SK-N-SH treated with all-trans-retinoic acid at 6 μM for 48 hours (cell line): ENCODE measurements at regions not wholly inside any gene's neighbourhood (a gene's known extent, or its start where the extent isn't known, plus 50 kb on each side); places are given as distances from the start of the nearest gene placed in this dataset.

Experiments
- ATAC-seq: fragments of 200-7000 bp; cut with Tn5 transposase; 3 replicates; pipeline ENCODE4 v1.9.1; 2020; ENCODE audit warnings: mild to moderate bottlenecking, moderate library complexity
- ARNTL ChIP-seq: fragments of 450-650 bp; formaldehyde crosslinking; IDR thresholded peaks from 2 replicates; pipeline ENCODE4 v1.5.0; 2020; ENCODE audit warnings: low read depth, mild to moderate bottlenecking, moderate library complexity, borderline replicate concordance
- BACH2 ChIP-seq: fragments of 250-450 bp; sonication (Bioruptor Pico); IDR thresholded peaks from 2 replicates; pipeline ENCODE4 v1.9.0; 2021; ENCODE audit warnings: mild to moderate bottlenecking, borderline replicate concordance
- CREB5 ChIP-seq: fragments of 250-450 bp; sonication (Bioruptor Pico); IDR thresholded peaks from 2 replicates; pipeline ENCODE4 v1.5.1; 2020; ENCODE audit warnings: low read depth, mild to moderate bottlenecking, moderate library complexity
- CSDC2 ChIP-seq: fragments of 250-450 bp; sonication (Bioruptor Pico); IDR thresholded peaks from 2 replicates; pipeline ENCODE4 v1.5.0; 2020; ENCODE audit warnings: mild to moderate bottlenecking, moderate library complexity
- CSRNP3 ChIP-seq: fragments of 250-450 bp; sonication (Bioruptor Pico); IDR thresholded peaks from 2 replicates; pipeline ENCODE4 v1.5.1; 2021; ENCODE audit warnings: mild to moderate bottlenecking, moderate library complexity
- ESRRG ChIP-seq: fragments of 250-450 bp; sonication (Bioruptor Pico); IDR thresholded peaks from 2 replicates; pipeline ENCODE4 v1.6.1; 2021; ENCODE audit warnings: mild to moderate bottlenecking
- GLIS3 ChIP-seq: fragments of 250-450 bp; sonication (Bioruptor Pico); IDR thresholded peaks from 2 replicates; pipeline ENCODE4 v1.5.0; 2020; ENCODE audit warnings: mild to moderate bottlenecking, moderate library complexity
- ISL1 ChIP-seq: fragments of 250-450 bp; sonication (Bioruptor Pico); IDR thresholded peaks from 2 replicates; pipeline ENCODE4 v2.1.2; 2022; ENCODE audit warnings: mild to moderate bottlenecking, moderate library complexity
- OSR1 ChIP-seq: fragments of 250-450 bp; sonication (Bioruptor Pico); IDR thresholded peaks from 2 replicates; pipeline ENCODE4 v1.8.0; 2022; ENCODE audit warnings: moderate library complexity, mild to moderate bottlenecking, inconsistent platforms
- POU6F1 ChIP-seq: fragments of 250-450 bp; sonication (Bioruptor Pico); IDR thresholded peaks from 2 replicates; pipeline ENCODE4 v1.8.0; 2021; ENCODE audit warnings: low read depth, mild to moderate bottlenecking, moderate library complexity, borderline replicate concordance
- PPARA ChIP-seq: fragments of 250-450 bp; sonication (Bioruptor Pico); IDR thresholded peaks from 2 replicates; pipeline ENCODE4 v1.5.0; 2020; ENCODE audit warnings: mild to moderate bottlenecking, borderline replicate concordance
- RARB ChIP-seq: fragments of 250-450 bp; sonication (Bioruptor Pico); IDR thresholded peaks from 2 replicates; pipeline ENCODE4 v1.8.0; 2021; ENCODE audit warnings: mild to moderate bottlenecking, moderate library complexity
- TCF4 ChIP-seq: fragments of 250-450 bp; sonication (Bioruptor Pico); IDR thresholded peaks from 2 replicates; pipeline ENCODE4 v1.8.0; 2021; ENCODE audit warnings: mild to moderate bottlenecking, moderate library complexity, borderline replicate concordance
- TSHZ2 ChIP-seq: fragments of 250-450 bp; sonication (Bioruptor Pico); IDR thresholded peaks from 2 replicates; pipeline ENCODE4 v1.5.0; 2020; ENCODE audit warnings: mild to moderate bottlenecking, moderate library complexity
- ZC3H10 ChIP-seq: fragments of 250-450 bp; sonication (Bioruptor Pico); IDR thresholded peaks from 2 replicates; pipeline ENCODE4 v1.5.1; 2021; ENCODE audit warnings: mild to moderate bottlenecking, moderate library complexity
- ZFP3 ChIP-seq: fragments of 250-450 bp; sonication (Bioruptor Pico); IDR thresholded peaks from 2 replicates; pipeline ENCODE4 v1.5.0; 2020; ENCODE audit warnings: mild to moderate bottlenecking, moderate library complexity
- ZFP30 ChIP-seq: fragments of 450-650 bp; formaldehyde crosslinking; IDR thresholded peaks from 2 replicates; pipeline ENCODE4 v1.5.0; 2022; ENCODE audit warnings: mild to moderate bottlenecking, moderate library complexity
- ZNF565 ChIP-seq: fragments of 450-650 bp; formaldehyde crosslinking; conservative IDR thresholded peaks from 2 replicates; pipeline ENCODE4 v1.5.0; 2020; ENCODE audit warnings: low read depth, mild to moderate bottlenecking, moderate library complexity
- ZNF70 ChIP-seq: fragments of 450-650 bp; formaldehyde crosslinking; IDR thresholded peaks from 2 replicates; pipeline ENCODE4 v1.5.0; 2020; ENCODE audit warnings: mild to moderate bottlenecking, moderate library complexity
- ZNF8 ChIP-seq: fragments of 450-650 bp; formaldehyde crosslinking; IDR thresholded peaks from 2 replicates; pipeline ENCODE4 v1.5.0; 2020; ENCODE audit warnings: mild to moderate bottlenecking, moderate library complexity

- TF ChIP-seq ESRRG (no peak), PPARA (CRISPR knock-in tag) (no peak), ZFP30 (CRISPR knock-in tag) (no peak), ARNTL (no peak), CSRNP3 (CRISPR knock-in tag) (no peak), ZNF70 (no peak), TSHZ2 (CRISPR knock-in tag) (no peak), POU6F1 (CRISPR knock-in tag) (no peak), ZFP3 (CRISPR knock-in tag) (no peak), TCF4 (CRISPR knock-in tag) (no peak), ISL1 (no peak), GLIS3 (CRISPR knock-in tag) (no peak), RARB (CRISPR knock-in tag) (no peak), ZC3H10 (CRISPR knock-in tag) (no peak), CREB5 (no peak)
- no peak for ATAC-seq
These were observed 251.1 kb downstream of the CNTN3 start for GRCh38 chr3:74363346-74363745.

GRCh38 chr3:74360406-74360805 lies 254.1 kb downstream of the CNTN3 start:
- ATAC-seq = no peak
- TF ChIP-seq ESRRG = no peak
- no peak for TF ChIP-seq ZFP30 (CRISPR knock-in tag)
- no peak for TF ChIP-seq ZNF70
- no peak for TF ChIP-seq RARB (CRISPR knock-in tag)
- TF ChIP-seq ZC3H10 (CRISPR knock-in tag) = no peak
- TF ChIP-seq TCF4 (CRISPR knock-in tag) = no peak
- TF ChIP-seq, all 23 proteins: peak for 0

GRCh38 chr3:74357881-74358280 lies 256.6 kb downstream of the CNTN3 start:
- TF ChIP-seq RARB (CRISPR knock-in tag) (no peak), ZC3H10 (CRISPR knock-in tag) (no peak), ARNTL (no peak), GLIS3 (CRISPR knock-in tag) (no peak), CSRNP3 (CRISPR knock-in tag) (no peak), ZNF565 (CRISPR knock-in tag) (no peak)
- ATAC-seq = no peak

GRCh38 chr3:74353039-74353438 lies 261.4 kb downstream of the CNTN3 start:
- ATAC-seq = no peak
- TF ChIP-seq ESRRG (no peak), CSDC2 (no peak), ZFP3 (CRISPR knock-in tag) (no peak), BACH2 (CRISPR knock-in tag) (no peak), ZC3H10 (CRISPR knock-in tag) (no peak), CREB5 (no peak), RARB (CRISPR knock-in tag) (no peak), ISL1 (no peak), ZNF8 (CRISPR knock-in tag) (no peak), TSHZ2 (CRISPR knock-in tag) (no peak), ZNF70 (no peak), GLIS3 (CRISPR knock-in tag) (no peak), ARNTL (no peak), OSR1 (no peak), ZNF565 (CRISPR knock-in tag) (no peak), ZFP30 (CRISPR knock-in tag) (no peak)
